Endodermal cell (in vitro differentiated cells): ENCODE measurements at regions not wholly inside any gene's neighbourhood (a gene's known extent, or its start where the extent isn't known, plus 50 kb on each side); places are given as distances from the start of the nearest gene placed in this dataset.

Experiments used
- DNase-seq: peaks from one replicate; pipeline ENCODE4 v3.0.0-alpha.2; 2017
- H3K27ac ChIP-seq: 2 replicates; pipeline ENCODE4 v1.5.1; 2013; ENCODE audit warnings: mild to moderate bottlenecking, low read depth, low read length, moderate library complexity
- H3K27me3 ChIP-seq: 2 replicates; pipeline ENCODE4 v1.6.1; 2013; ENCODE audit warnings: mild to moderate bottlenecking, low read length, moderate library complexity; ENCODE audit not compliant: insufficient read depth, control insufficient read depth, poor library complexity, severe bottlenecking
- H3K36me3 ChIP-seq: 2 replicates; pipeline ENCODE4 v1.7.0; 2013; ENCODE audit warnings: mild to moderate bottlenecking, low read length, moderate library complexity; ENCODE audit not compliant: control insufficient read depth, insufficient read depth
- H3K4me1 ChIP-seq: one replicate; pipeline ENCODE4 v1.7.0; 2013; ENCODE audit warnings: low read length; ENCODE audit not compliant: control insufficient read depth, insufficient read depth
- H3K4me3 ChIP-seq: 2 replicates; pipeline ENCODE4 v1.5.1; 2013; ENCODE audit warnings: mild to moderate bottlenecking, low read length, moderate library complexity
- H3K9ac ChIP-seq: 2 replicates; pipeline ENCODE4 v1.6.1; 2013; ENCODE audit warnings: mild to moderate bottlenecking, low read length, moderate library complexity; ENCODE audit not compliant: poor library complexity, severe bottlenecking; ENCODE audit errors: extremely low read depth
- H3K9me3 ChIP-seq: 2 replicates; pipeline ENCODE4 v1.6.1; 2013; ENCODE audit warnings: mild to moderate bottlenecking, low read length, moderate library complexity; ENCODE audit not compliant: control insufficient read depth
- H3K27ac Mint-ChIP-seq: 2 replicates; pipeline ENCODE4 v1.8.0; 2020; ENCODE audit warnings: mixed read lengths
- H3K27me3 Mint-ChIP-seq: 2 replicates; pipeline ENCODE4 v1.8.0; 2021; ENCODE audit warnings: mild to moderate bottlenecking, mixed read lengths; ENCODE audit not compliant: insufficient read depth
- H3K36me3 Mint-ChIP-seq: 2 replicates; pipeline ENCODE4 v1.8.0; 2020; ENCODE audit warnings: low read depth, mixed read lengths
- H3K4me1 Mint-ChIP-seq: 2 replicates; pipeline ENCODE4 v1.8.0; 2020; ENCODE audit warnings: mixed read lengths
- H3K4me3 Mint-ChIP-seq: 2 replicates; pipeline ENCODE4 v1.8.0; 2020; ENCODE audit warnings: mild to moderate bottlenecking, moderate library complexity, mixed read lengths
- H3K9me3 Mint-ChIP-seq: 2 replicates; pipeline ENCODE4 v1.8.0; 2020; ENCODE audit warnings: mild to moderate bottlenecking, mixed read lengths
- CTCF ChIP-seq: fragments of 200-600 bp; sonication (generic); conservative IDR thresholded peaks from 2 replicates; pipeline ENCODE4 v1.5.0; 2021; ENCODE audit warnings: antibody characterized with exemption, mild to moderate bottlenecking
- WGBS, 2 experiments: methylation state at CpG; one replicate each; pipeline versions ENCODE4 v1.1.5 to v1.1.7; 2013; ENCODE audit warnings: missing lambda C conversion rate in 2 of 2, mixed read lengths in 1 of 2; ENCODE audit not compliant: insufficient coverage in 1 of 2, insufficient read length in 1 of 2; 5-methylcytosine and 5-hydroxymethylcytosine counted together

GRCh38 chr15:70289191-70289955, 191.7 kb upstream of the TLE3 start:
- peak; percentile 75 for DNase-seq
- Histone ChIP-seq H3K4me3 (no peak overlapping the region), H3K27me3 (peaks cover 15% of the 10 kb centered on the region), H3K36me3 (no peaks in the 10 kb centered on the region), H3K4me1 (peaks cover 2% of the 10 kb centered on the region), H3K27ac (no peak overlapping the region), H3K9me3 (no peaks in the 10 kb centered on the region), H3K9ac (no peak overlapping the region)
- Mint-ChIP-seq H3K4me3 (no peak overlapping the region), H3K27me3 (peaks cover 21% of the 10 kb centered on the region), H3K27ac (no peak overlapping the region), H3K9me3 (no peaks in the 10 kb centered on the region), H3K4me1 (peaks cover 10% of the 10 kb centered on the region), H3K36me3 (no peaks in the 10 kb centered on the region)
- no peak for TF ChIP-seq CTCF
- 50 to 58% methylated on average over 6 to 8 of the region's 8 CpGs for WGBS, 2 experiments

DNA sequence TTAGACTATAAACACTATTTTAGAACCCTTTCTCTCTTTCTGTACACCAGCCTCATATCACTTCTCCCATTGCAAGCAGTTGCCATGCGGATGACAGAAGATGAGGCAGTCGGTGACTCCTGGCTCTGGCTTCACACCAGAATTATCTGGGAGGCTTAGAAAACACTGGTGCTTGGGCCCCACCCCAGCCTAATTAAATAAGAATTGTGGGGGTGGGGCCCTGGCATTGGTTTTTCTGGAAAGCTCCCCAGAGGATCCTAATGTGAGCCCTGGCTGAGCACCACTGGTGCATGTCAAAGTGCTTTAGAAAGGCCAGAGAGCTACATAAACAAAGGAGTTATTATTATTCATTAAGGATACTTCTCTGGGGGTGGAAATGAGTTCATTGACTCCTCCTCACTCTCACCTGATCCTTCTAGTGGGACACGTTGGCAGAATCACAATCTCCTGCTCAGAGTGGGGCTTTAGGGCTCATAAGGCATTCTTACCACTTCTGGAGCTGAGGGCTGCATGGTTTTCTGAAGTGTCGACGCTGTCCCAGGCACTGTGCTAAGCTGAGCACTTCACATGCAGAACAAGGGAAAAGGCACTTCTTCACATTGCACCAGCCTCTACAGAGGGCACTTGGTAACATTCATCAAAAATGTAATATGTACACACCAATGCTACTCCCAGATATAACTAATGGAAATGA, 188.5 kb upstream of the TLE3 start:
- H3K9me3 Mint-ChIP-seq, result no peaks in the 10 kb centered on the region
- Histone ChIP-seq H3K9ac (no peak overlapping the region), H3K4me1 (peaks cover 2% of the 10 kb centered on the region), H3K9me3 (no peaks in the 10 kb centered on the region), H3K4me3 (no peak overlapping the region), H3K27me3 (peaks cover 11% of the 10 kb centered on the region), H3K27ac (no peak overlapping the region), H3K36me3 (no peaks in the 10 kb centered on the region)
- 65 to 71% methylated on average over 2 to 5 of the region's 5 CpGs for WGBS, 2 experiments
- peak; percentile 48 for DNase-seq
- no peak for TF ChIP-seq CTCF
- no peak overlapping the region for H3K4me3 Mint-ChIP-seq
- no peak overlapping the region for H3K27ac Mint-ChIP-seq
- H3K4me1 Mint-ChIP-seq, result peaks cover 10% of the 10 kb centered on the region
- H3K27me3 Mint-ChIP-seq, result peaks cover 15% of the 10 kb centered on the region
- no peaks in the 10 kb centered on the region for H3K36me3 Mint-ChIP-seq

DNA sequence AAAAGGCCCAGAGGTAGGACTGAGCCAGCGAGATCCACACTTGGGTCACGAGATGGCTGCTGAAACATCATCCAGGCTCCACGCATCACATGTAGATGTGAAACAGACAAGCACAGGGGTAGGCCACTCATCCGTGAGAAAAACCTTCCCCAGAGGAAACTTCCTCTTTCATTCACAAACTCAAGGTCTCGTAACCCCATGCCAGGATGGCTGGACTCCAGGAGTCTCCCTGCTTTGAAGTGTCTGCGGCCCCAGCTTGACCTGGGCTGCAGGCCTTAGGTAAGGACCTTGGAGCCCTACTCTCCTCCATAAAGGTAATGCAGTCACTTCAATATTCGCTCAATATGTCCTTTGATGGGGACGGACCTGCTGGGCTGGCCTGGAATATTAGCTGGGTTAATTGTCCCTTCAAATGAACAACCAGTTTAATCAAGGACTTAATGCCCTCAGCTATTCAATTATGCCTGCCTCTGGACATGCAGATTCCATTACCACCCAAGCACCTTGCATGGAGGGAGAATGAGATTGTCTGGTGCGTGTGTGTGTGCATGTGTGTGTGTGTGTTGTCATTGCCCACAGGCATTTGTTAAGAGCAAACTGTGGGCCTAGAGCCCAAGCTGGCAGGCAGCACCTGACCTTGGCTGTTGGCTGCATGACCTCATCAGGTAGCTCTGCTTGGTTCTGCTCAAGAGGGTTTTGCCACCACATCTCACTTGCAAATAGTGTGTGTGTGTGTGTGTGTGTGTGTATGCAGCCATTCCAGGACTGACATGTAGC, 186.9 kb upstream of the TLE3 start:
- Histone ChIP-seq H3K4me3 (no peak overlapping the region), H3K27ac (no peak overlapping the region), H3K4me1 (peaks cover 2% of the 10 kb centered on the region), H3K27me3 (no peaks in the 10 kb centered on the region), H3K9me3 (no peaks in the 10 kb centered on the region), H3K36me3 (no peaks in the 10 kb centered on the region), H3K9ac (no peak overlapping the region)
- Mint-ChIP-seq H3K36me3 (no peaks in the 10 kb centered on the region), H3K27ac (no peak overlapping the region), H3K27me3 (peaks cover 3% of the 10 kb centered on the region), H3K4me1 (peaks cover 7% of the 10 kb centered on the region), H3K4me3 (no peak overlapping the region), H3K9me3 (no peaks in the 10 kb centered on the region)
- peak; percentile 41 for DNase-seq
- no peak for TF ChIP-seq CTCF
- WGBS, 2 experiments, result 92 to 100% methylated on average over 5 to 9 of the region's 9 CpGs
